Upper lobe of left lung (tissue), 6 donors: ENCODE measurements at regions not wholly inside any gene's neighbourhood (a gene's known extent, or its start where the extent isn't known, plus 50 kb on each side); places are given as distances from the start of the nearest gene placed in this dataset.
A peak's percentile ranks its signal among the peaks of the same experiment; 100 is the strongest.

Experiments
- ATAC-seq, 2 donors: fragments of 200-7000 bp; cut with Tn5 transposase; one replicate each; pipeline ENCODE4 v1.9.1; 2022; ENCODE audit warnings: mild to moderate bottlenecking in 2 of 2, moderate library complexity in 2 of 2; ENCODE audit not compliant: low FRiP score in 2 of 2
- DNase-seq, 2 donors: peaks; one replicate each; pipeline ENCODE4 v3.0.0-alpha.2; 2019 to 2020
- H3K27ac ChIP-seq, 4 donors: fragments of 200-600 bp; sonication (generic); one replicate each; pipeline ENCODE4 v1.5.1; 2016 to 2019
- H3K27me3 ChIP-seq, 4 donors: fragments of 200-600 bp; sonication (generic); one replicate each; pipeline ENCODE4 v1.5.1; 2017 to 2019
- H3K36me3 ChIP-seq, 4 donors: fragments of 200-600 bp; sonication (generic); one replicate each; pipeline ENCODE4 v1.5.1; 2016 to 2019
- H3K4me1 ChIP-seq, 4 donors: fragments of 200-600 bp; sonication (generic); one replicate each; pipeline ENCODE4 v1.5.1; 2018 to 2019
- H3K4me3 ChIP-seq, 4 donors: fragments of 200-600 bp; sonication (generic); one replicate each; pipeline ENCODE4 v1.5.1; 2017 to 2019; ENCODE audit warnings: mild to moderate bottlenecking in 2 of 4, moderate library complexity in 1 of 4
- H3K9me3 ChIP-seq, 4 donors: fragments of 200-600 bp; sonication (generic); one replicate each; pipeline ENCODE4 v1.5.1; 2018 to 2019
- CTCF ChIP-seq, 6 experiments: fragments of 450-650 bp in 4 of 6; fragments of 200-600 bp in 2 of 6; sonication (generic) in 2 of 6; IDR thresholded peaks; one replicate each; pipeline ENCODE4 v1.5.1; 2016 to 2019; ENCODE audit warnings: antibody characterized with exemption in 6 of 6
- EP300 ChIP-seq, 4 donors: sonication (generic); formaldehyde crosslinking; IDR thresholded peaks; one replicate each; pipeline ENCODE4 v1.5.1; 2017; ENCODE audit warnings: antibody characterized with exemption in 4 of 4, control low read depth in 2 of 4
- POLR2A ChIP-seq, 4 donors: fragments of 450-650 bp; IDR thresholded peaks; one replicate each; pipeline ENCODE4 v1.5.1; 2016 to 2017; ENCODE audit warnings: antibody characterized with exemption in 4 of 4, mild to moderate bottlenecking in 2 of 4
- POLR2AphosphoS5 ChIP-seq, 2 donors: sonication (generic); formaldehyde crosslinking; IDR thresholded peaks; one replicate each; pipeline ENCODE4 v1.5.1; 2017; ENCODE audit warnings: antibody characterized with exemption in 2 of 2
- WGBS, 2 donors: methylation state at CpG; one replicate each; pipeline ENCODE4 v1.1.5; 2017 to 2018; 5-methylcytosine and 5-hydroxymethylcytosine counted together
- donor health status: DM: no; HTN: no; CAD: no; lungs with moderate emphysema.
- donor health status: DM: no; HTN: yes; CAD: no; lungs with severe emphysema.

GRCh38 chr10:6778992-6779701, 199.1 kb upstream of the PRKCQ start:
- TF ChIP-seq POLR2AphosphoS5 (IDR thresholded peaks at IDR 0.05) (no peak), CTCF (IDR thresholded peaks at IDR 0.05) (no peak), POLR2A (IDR thresholded peaks at IDR 0.05) (no peak), EP300 (IDR thresholded peaks at IDR 0.05) (no peak)
- no peak overlapping the region for H3K27ac ChIP-seq
- ATAC-seq (no peak), DNase-seq (no peak)
- 60 to 65% methylated on average over 4 of the region's 4 CpGs for WGBS, 2 donors
- H3K27me3 ChIP-seq, result no peaks in the 10 kb centered on the region
- H3K4me3 ChIP-seq, result no peak overlapping the region
- no peaks in the 10 kb centered on the region for H3K4me1 ChIP-seq
- H3K9me3 ChIP-seq, result no peaks in the 10 kb centered on the region
- no peaks in the 10 kb centered on the region for H3K36me3 ChIP-seq

DNA sequence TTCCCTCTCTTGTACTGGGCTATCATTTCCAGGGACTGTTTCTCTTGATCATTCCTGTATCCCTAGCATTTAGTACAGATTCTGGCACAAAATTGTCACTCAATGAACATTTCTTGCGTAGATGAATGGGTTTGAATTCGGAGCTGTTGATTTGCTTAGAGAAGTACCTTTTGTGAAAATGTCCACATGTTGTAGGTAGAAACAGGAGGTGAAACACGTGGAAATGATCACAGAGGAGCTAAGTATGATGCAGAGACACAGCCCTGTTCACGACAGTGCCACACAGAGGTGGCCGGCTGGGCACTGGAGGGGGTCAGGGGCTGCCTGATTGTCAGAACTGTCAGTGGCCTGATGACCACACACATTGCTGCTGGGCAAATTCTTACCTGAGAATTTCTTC, 196.1 kb upstream of the PRKCQ start:
- TF ChIP-seq CTCF (IDR thresholded peaks at IDR 0.05) (no peak), EP300 (IDR thresholded peaks at IDR 0.05) (no peak), POLR2A (IDR thresholded peaks at IDR 0.05) (no peak), POLR2AphosphoS5 (IDR thresholded peaks at IDR 0.05) (no peak)
- no peaks in the 10 kb centered on the region for H3K4me1 ChIP-seq
- DNase-seq (peak in 1 of 2 donors; percentile 39), ATAC-seq (no peak)
- no peak overlapping the region for H3K4me3 ChIP-seq
- H3K27me3 ChIP-seq, result no peaks in the 10 kb centered on the region
- WGBS, 2 donors, result 73% methylated on average over 5 of the region's 5 CpGs
- no peaks in the 10 kb centered on the region for H3K9me3 ChIP-seq
- no peak overlapping the region for H3K27ac ChIP-seq
- H3K36me3 ChIP-seq, result no peaks in the 10 kb centered on the region

GRCh38 chr10:6774406-6774805, 194.3 kb upstream of the PRKCQ start:
- no peak for DNase-seq
- Histone ChIP-seq H3K4me3 (no peak overlapping the region), H3K27ac (no peak overlapping the region), H3K4me1 (no peaks in the 10 kb centered on the region), H3K9me3 (no peaks in the 10 kb centered on the region), H3K27me3 (no peaks in the 10 kb centered on the region), H3K36me3 (no peaks in the 10 kb centered on the region)
- no peak for ATAC-seq
- WGBS, 2 donors, result 73% methylated on average over 3 of the region's 3 CpGs
- TF ChIP-seq CTCF (IDR thresholded peaks at IDR 0.05), result no peak
- no peak for TF ChIP-seq EP300 (IDR thresholded peaks at IDR 0.05)
- TF ChIP-seq POLR2A (IDR thresholded peaks at IDR 0.05), result no peak
- TF ChIP-seq POLR2AphosphoS5 (IDR thresholded peaks at IDR 0.05), result no peak

DNA sequence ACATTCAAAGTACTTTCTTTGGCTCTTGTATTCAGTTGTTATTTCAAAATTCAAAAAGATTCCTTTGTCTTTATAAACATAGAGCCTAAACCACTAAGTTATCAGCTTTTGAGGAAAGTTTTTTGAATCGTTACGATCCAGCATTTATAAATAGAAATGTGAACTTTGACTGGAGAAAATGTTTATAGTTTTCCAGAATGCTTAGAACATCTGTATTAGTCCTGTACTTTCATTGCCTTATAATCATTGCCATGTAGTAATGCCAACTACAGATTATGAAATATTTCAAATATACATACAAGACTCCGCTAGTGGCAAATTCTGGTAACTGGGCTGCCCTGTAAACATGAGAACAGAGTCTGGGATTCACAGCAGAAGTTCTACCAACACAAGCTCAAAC, 191.3 kb upstream of the PRKCQ start:
- Histone ChIP-seq H3K9me3 (no peaks in the 10 kb centered on the region), H3K4me3 (no peak overlapping the region), H3K27me3 (no peaks in the 10 kb centered on the region), H3K4me1 (no peaks in the 10 kb centered on the region), H3K27ac (no peak overlapping the region), H3K36me3 (no peaks in the 10 kb centered on the region)
- WGBS, 2 donors, result 80 to 81% methylated on average over 3 of the region's 3 CpGs
- ATAC-seq (no peak), DNase-seq (no peak)
- TF ChIP-seq POLR2A (IDR thresholded peaks at IDR 0.05) (no peak), EP300 (IDR thresholded peaks at IDR 0.05) (no peak), POLR2AphosphoS5 (IDR thresholded peaks at IDR 0.05) (no peak), CTCF (IDR thresholded peaks at IDR 0.05) (no peak)

DNA sequence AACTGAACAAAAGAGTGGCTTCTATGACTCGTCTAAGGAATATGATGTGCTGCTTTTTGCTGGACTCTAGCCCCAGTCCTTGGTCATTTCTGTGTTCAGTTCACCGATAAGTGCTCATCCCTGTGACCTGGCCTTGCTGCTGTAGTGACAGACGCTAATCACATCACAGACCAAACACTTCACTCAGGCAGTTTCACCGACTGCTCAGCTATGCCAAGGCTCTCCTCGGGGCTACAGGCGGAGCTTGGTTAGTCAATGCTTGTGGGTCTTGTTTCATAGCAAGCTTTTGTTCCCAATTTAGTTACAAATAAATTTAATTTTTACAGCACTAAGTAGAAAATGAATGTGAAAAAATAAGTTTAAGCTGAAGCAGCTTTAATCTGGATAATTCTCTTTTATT, 190.8 kb upstream of the PRKCQ start:
- no peak for ATAC-seq
- Histone ChIP-seq H3K9me3 (no peaks in the 10 kb centered on the region), H3K36me3 (no peaks in the 10 kb centered on the region), H3K27ac (no peak overlapping the region), H3K27me3 (no peaks in the 10 kb centered on the region), H3K4me3 (no peak overlapping the region), H3K4me1 (no peaks in the 10 kb centered on the region)
- TF ChIP-seq EP300 (IDR thresholded peaks at IDR 0.05) (no peak), POLR2A (IDR thresholded peaks at IDR 0.05) (no peak)
- no peak for DNase-seq
- 62 to 64% methylated on average over 6 of the region's 6 CpGs for WGBS, 2 donors
